GM06990 (cell line): ENCODE measurements at regions not wholly inside any gene's neighbourhood (a gene's known extent, or its start where the extent isn't known, plus 50 kb on each side); places are given as distances from the start of the nearest gene placed in this dataset.

ENCODE experiments used
- DNase-seq: peaks from one replicate; pipeline ENCODE4 v3.0.0-alpha.2; 2011; ENCODE audit not compliant: insufficient read length; ENCODE audit errors: extremely low read depth
- H3K27me3 ChIP-seq: replicated peaks from 2 replicates; pipeline ENCODE4 v1.6.0; 2011; ENCODE audit warnings: low read length; ENCODE audit not compliant: control insufficient read depth, insufficient read depth
- H3K36me3 ChIP-seq: 2 replicates; pipeline ENCODE4 v1.5.1; 2011; ENCODE audit warnings: low read length; ENCODE audit not compliant: control insufficient read depth, insufficient read depth
- H3K4me3 ChIP-seq: replicated peaks from 2 replicates; pipeline ENCODE4 v1.5.1; 2011; ENCODE audit warnings: low read depth, mild to moderate bottlenecking, control low read depth, low read length
- CTCF ChIP-seq: IDR thresholded peaks from 2 replicates; pipeline ENCODE4 v1.5.1; 2011; ENCODE audit warnings: low read length, control low read depth, mild to moderate bottlenecking, inconsistent platforms; ENCODE audit not compliant: insufficient read depth, poor library complexity, severe bottlenecking

GRCh38 chr1:220971221-220971620 is 92.0 kb downstream of the HLX start:
- DNase-seq: no peak
- no peaks in the 10 kb centered on the region for H3K36me3 ChIP-seq
- no peak overlapping the region for H3K4me3 ChIP-seq
- TF ChIP-seq CTCF: no peak
- no peaks in the 10 kb centered on the region for H3K27me3 ChIP-seq

- TF ChIP-seq CTCF: no peak
- no peak overlapping the region for H3K4me3 ChIP-seq
- DNase-seq: no peak
- H3K27me3 ChIP-seq: no peaks in the 10 kb centered on the region
- H3K36me3 ChIP-seq: no peaks in the 10 kb centered on the region
Measured at GRCh38 chr1:220974431-220974830, 95.2 kb downstream of the HLX start.

GRCh38 chr1:220976390-220976789 is 97.1 kb downstream of the HLX start:
- Histone ChIP-seq H3K27me3 (no peaks in the 10 kb centered on the region), H3K4me3 (no peak overlapping the region), H3K36me3 (no peaks in the 10 kb centered on the region)
- DNase-seq: no peak
- TF ChIP-seq CTCF: no peak

- no peak for DNase-seq
- no peak overlapping the region for H3K4me3 ChIP-seq
- H3K36me3 ChIP-seq: no peaks in the 10 kb centered on the region
- H3K27me3 ChIP-seq: no peaks in the 10 kb centered on the region
- no peak for TF ChIP-seq CTCF
Measured at GRCh38 chr1:220979371-220979770, 100.1 kb downstream of the HLX start.

- no peak for TF ChIP-seq CTCF
- H3K4me3 ChIP-seq: no peak overlapping the region
- H3K36me3 ChIP-seq: no peaks in the 10 kb centered on the region
- no peaks in the 10 kb centered on the region for H3K27me3 ChIP-seq
- no peak for DNase-seq
Measured at GRCh38 chr1:220982686-220983085, 103.4 kb downstream of the HLX start.
